ENCODE measurements at regions not wholly inside any gene's neighbourhood (a gene's known extent, or its start where the extent isn't known, plus 50 kb on each side); places are given as distances from the start of the nearest gene placed in this dataset.

DNA sequence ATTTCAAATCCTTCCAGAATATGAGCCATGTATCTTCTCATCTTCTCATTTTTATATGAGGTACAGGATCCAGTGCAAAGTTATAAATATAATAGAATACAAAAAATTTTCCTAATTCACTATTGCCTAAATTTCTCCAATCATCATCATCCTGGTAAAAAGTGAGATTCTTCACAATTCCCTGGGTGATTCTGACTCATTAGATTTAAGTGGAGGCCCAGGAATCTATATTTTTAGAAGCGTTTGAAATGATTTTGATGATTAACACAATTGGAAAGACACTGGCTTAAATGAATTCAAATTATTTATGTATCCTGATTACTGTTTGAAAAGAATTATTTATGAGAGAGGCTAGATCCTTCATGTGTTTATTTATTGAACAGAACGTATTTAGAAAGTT, 380.3 kb upstream of the PDE3A start (continued):
- TF ChIP-seq CHD7 (IDR thresholded peaks at IDR 0.05; ENCODE audit: low read depth, low read length) = no peak
- no peak for TF ChIP-seq MED1 (CRISPR knock-in tag; IDR thresholded peaks at IDR 0.05; ENCODE audit: borderline replicate concordance)
- TF ChIP-seq, protein P1, sequence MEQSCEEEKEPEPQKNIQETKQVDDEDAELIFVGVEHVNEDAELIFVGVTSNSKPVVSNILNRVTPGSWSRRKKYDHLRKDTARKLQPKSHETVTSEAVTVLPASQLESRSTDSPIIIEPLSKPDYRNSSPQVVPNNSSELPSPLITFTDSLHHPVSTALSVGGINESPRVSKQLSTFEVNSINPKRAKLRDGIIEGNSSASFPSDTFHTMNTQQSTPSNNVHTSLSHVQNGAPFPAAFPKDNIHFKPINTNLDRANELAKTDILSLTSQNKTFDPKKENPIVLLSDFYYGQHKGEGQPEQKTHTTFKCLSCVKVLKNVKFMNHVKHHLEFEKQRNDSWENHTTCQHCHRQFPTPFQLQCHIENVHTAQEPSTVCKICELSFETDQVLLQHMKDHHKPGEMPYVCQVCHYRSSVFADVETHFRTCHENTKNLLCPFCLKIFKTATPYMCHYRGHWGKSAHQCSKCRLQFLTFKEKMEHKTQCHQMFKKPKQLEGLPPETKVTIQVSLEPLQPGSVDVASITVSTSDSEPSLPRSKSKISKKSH (CRISPR knock-in tag; IDR thresholded peaks at IDR 0.05) = no peak
- no peak for TF ChIP-seq BRF1 (IDR thresholded peaks at IDR 0.05; ENCODE audit: borderline replicate concordance, extremely low read depth, insufficient read length)
- TF ChIP-seq SRF (CRISPR knock-in tag; IDR thresholded peaks at IDR 0.05) = no peak
- TF ChIP-seq PURB (CRISPR knock-in tag; IDR thresholded peaks at IDR 0.05; ENCODE audit: low read depth) = no peak
- TF ChIP-seq, protein P2, sequence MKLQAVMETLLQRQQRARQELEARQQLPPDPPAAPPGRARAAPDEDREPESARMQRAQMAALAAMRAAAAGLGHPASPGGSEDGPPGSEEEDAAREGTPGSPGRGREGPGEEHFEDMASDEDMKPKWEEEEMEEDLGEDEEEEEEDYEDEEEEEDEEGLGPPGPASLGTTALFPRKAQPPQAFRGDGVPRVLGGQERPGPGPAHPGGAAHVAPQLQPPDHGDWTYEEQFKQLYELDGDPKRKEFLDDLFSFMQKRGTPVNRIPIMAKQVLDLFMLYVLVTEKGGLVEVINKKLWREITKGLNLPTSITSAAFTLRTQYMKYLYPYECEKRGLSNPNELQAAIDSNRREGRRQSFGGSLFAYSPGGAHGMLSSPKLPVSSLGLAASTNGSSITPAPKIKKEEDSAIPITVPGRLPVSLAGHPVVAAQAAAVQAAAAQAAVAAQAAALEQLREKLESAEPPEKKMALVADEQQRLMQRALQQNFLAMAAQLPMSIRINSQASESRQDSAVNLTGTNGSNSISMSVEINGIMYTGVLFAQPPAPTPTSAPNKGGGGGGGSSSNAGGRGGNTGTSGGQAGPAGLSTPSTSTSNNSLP (IDR thresholded peaks at IDR 0.05; ENCODE audit: borderline replicate concordance, low read depth, low read length) = no peak
- no peak for TF ChIP-seq ZNF696 (CRISPR knock-in tag; conservative IDR thresholded peaks at IDR 0.05)
- TF ChIP-seq GABPA (tag; conservative IDR thresholded peaks at IDR 0.05; ENCODE audit: low read depth) = no peak

Measured in K562 (cell line).